ENCODE measurements at regions not wholly inside any gene's neighbourhood (a gene's known extent, or its start where the extent isn't known, plus 50 kb on each side); places are given as distances from the start of the nearest gene placed in this dataset.

DNA sequence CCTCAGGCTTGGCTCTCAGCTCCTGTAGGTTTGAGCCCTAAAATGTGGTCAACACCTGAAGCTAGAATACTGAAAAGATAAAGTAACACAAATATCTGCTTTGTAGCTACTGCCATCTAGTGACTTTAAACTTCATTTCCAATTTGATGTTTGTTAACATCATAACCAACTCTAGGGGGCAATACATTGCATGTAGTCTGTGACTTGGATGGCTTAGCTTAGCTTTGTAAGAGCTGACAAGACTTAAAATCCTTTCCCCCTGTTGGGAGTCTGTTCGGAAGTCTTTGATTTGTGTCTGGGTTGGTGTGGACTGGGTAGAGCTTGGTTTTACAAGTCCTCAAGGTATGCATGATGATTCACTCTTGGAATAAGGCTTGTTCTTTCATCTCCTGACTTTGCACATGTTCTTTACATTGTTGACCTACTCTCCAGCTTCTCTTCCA lies 51.7 kb downstream of the SCN11A start:
- DNase-seq (ENCODE audit: low read depth in 2 of 2): peak; percentile 67 to 70

GRCh38 chr3:38998086-38998485 lies 53.7 kb downstream of the SCN11A start:
- DNase-seq (ENCODE audit: low read depth in 2 of 2): no peak

DNA sequence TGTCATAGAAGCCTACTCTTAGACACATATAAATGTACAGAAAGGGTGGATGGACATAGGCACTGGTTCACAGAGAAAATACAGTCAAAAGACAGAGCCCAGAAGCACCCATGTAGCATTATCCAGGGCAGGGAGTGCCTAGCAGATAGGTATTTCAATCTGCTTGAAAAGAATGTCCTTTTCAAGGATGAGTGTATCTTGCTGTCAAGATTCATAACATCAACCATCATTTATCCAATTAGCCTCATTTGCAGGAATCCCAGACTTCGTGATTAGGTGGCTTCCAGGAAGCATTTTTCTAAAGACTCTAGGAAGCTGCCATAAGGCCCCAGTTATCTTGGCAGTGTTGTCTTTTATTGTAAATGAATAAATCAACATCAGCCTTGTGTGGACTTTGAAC lies 55.6 kb downstream of the SCN11A start:
- no peak for DNase-seq (ENCODE audit: low read depth in 2 of 2)

- no peak for DNase-seq (ENCODE audit: low read depth in 2 of 2)
These were observed 57.5 kb downstream of the SCN11A start for GRCh38 chr3:38994251-38994650.

DNA sequence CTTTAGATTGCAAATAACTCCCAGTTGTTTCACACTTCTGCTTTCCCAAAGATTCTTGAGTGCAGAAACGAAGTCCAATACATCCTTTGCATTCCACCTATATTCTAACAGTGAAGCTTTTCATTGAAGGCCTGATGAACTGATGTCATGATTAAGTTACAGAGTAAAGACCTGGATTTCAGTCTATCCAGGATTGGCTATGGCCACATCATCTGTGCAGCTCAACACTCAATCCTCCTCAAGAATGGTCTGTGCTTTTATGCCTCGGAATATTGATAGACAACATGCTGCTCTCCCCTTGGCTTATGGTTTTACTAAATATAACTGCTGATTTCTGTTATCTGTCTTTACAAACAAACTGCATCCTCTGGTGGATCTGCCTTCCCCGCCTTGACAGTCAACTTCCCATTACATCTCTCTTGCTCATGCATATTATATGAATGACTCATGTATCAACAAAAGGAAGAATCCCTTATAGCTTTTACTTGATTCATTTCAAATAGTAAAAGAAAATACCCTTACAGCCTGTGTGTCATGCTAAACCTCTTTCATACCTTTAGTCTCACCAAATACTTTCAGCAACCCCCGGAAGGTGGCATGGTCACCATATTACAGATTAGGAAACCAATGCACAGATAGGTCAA lies 59.5 kb downstream of the SCN11A start:
- peak; percentile 8 to 41 for DNase-seq (ENCODE audit: low read depth in 2 of 2)

GRCh38 chr3:38990621-38991020 lies 61.1 kb downstream of the SCN11A start:
- DNase-seq (ENCODE audit: low read depth in 2 of 2): no peak

GRCh38 chr3:38989917-38990510 lies 61.7 kb downstream of the SCN11A start:
- no peak for DNase-seq (ENCODE audit: low read depth in 2 of 2)

DNA sequence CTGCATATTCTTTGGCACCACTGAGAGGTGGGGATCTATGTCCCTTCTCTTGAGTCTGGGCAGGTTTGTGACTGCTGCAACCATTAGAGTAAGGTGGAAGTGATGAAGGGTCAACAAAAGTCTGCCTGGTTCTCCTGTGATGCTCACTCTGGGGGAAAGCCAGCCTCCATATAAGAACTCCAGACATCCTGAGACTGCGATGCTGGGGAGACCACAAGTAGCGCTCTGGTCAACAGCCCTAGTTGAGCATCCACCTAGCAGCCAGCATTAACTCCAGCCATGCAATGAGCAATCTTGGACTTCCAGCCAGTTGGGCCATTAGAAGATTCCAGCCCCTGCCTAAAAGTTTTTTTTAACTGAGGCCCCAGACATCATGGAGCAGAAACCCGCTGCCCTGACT lies 62.8 kb downstream of the SCN11A start:
- no peak for DNase-seq (ENCODE audit: low read depth in 2 of 2)

GRCh38 chr3:38987456-38987855 lies 64.3 kb downstream of the SCN11A start:
- no peak for DNase-seq (ENCODE audit: low read depth in 2 of 2)

DNA sequence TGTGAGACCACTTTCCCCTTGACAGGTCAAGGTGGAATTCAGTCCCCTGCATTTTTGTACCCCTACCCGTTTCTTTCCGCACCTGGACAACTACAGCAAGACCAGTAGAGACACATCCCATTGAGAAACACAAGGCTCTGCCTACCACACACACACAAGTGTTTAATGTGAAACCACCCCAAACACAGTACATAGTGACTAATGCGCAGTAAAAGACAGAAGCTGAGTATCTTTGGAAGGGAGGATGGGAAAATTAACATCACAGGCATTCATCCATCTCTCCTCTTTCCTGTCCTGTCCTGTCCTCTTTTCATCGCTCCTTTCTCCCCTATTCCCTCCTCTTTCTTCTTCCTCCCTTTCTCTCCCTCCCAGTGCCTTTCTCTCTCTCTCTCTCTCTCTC lies 64.8 kb downstream of the SCN11A start:
- DNase-seq (ENCODE audit: low read depth in 2 of 2): no peak

DNA sequence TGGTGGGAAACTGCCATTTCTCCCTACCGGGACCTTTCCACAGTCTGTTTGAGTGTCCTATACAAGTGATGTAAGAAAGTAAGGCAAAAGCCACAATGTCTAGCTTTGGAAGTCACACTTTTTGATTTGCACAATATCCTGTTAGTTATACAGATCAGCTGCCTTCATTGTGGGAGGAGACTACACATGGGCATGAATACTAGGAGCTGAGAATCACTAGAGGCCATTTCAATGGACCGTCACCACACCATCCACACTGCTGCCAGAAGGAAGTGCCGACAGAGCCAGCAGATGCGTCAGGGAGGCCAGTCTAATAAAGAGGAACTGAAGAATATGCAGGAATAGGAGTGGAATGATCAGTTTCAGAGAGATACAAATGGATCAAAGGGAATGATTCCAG lies 65.8 kb downstream of the SCN11A start:
- no peak for DNase-seq (ENCODE audit: low read depth in 2 of 2)

DNA sequence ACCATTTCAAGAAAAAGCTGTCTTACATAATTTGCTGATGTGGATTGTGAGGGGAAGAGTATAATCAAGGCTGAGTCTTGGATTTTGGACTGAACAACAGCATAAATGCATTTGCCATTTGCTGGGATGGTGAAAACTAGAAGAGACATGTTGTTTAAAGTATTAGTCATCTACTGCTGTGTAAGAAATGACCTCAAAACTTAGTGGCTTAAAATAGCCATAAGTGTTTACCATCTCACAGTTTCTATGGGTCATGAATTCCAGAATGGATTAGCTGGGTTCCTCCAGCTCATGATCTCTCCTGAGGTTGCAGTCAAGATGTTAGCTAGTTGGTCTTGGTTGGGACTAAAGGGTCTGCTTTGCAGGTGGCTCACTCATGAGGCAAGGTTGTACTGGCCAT lies 66.2 kb downstream of the SCN11A start:
- no peak for DNase-seq (ENCODE audit: low read depth in 2 of 2)

DNA sequence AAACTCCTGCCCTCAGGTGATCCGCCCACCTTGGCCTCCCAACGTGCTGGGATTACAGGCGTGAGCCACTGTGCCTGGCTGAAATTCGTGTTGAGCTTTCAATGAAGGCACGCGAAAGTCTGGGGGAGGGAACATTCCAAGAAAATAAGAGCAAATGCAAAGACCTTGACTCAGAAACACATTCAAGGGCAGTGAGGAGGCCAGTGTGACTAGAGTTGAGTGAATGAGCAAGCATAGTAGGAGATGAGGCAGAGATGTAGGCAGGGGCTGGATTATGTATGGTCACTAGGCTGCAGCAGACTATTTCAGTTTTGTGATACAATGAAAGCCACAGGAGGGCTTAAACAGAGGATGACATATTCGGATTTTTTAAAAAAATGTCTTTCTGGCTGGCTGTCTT lies 67.0 kb downstream of the SCN11A start:
- no peak for DNase-seq (ENCODE audit: low read depth in 2 of 2)

- no peak for DNase-seq (ENCODE audit: low read depth in 2 of 2)
These were observed 67.6 kb downstream of the SCN11A start for GRCh38 chr3:38984110-38984509.

GRCh38 chr3:38980938-38981337 lies 70.8 kb downstream of the SCN11A start:
- no peak for DNase-seq (ENCODE audit: low read depth in 2 of 2)

DNA sequence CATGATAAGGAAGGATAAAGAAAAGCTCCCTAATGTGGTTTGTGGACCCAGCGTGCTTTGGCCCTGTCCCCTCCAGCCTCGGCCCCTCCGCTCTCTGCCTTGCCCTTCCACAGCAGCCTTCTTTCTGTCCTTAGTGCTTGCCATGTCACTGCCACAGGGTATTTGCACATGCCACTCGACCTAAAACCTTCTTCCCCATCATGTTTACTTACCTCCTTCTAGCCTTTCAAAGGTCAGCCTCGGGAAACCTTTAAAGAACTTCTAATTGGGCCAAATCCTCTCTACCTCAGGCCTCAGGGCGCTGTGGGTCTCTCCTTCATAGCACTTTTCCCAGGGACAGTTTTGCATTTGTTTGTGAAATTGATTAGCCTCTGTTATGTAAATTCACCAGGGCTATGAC lies 73.0 kb downstream of the SCN11A start:
- DNase-seq (ENCODE audit: low read depth in 2 of 2): no peak

- no peak for DNase-seq (ENCODE audit: low read depth in 2 of 2)
These were observed 80.7 kb downstream of the SCN11A start for GRCh38 chr3:38970851-38971638.

DNA sequence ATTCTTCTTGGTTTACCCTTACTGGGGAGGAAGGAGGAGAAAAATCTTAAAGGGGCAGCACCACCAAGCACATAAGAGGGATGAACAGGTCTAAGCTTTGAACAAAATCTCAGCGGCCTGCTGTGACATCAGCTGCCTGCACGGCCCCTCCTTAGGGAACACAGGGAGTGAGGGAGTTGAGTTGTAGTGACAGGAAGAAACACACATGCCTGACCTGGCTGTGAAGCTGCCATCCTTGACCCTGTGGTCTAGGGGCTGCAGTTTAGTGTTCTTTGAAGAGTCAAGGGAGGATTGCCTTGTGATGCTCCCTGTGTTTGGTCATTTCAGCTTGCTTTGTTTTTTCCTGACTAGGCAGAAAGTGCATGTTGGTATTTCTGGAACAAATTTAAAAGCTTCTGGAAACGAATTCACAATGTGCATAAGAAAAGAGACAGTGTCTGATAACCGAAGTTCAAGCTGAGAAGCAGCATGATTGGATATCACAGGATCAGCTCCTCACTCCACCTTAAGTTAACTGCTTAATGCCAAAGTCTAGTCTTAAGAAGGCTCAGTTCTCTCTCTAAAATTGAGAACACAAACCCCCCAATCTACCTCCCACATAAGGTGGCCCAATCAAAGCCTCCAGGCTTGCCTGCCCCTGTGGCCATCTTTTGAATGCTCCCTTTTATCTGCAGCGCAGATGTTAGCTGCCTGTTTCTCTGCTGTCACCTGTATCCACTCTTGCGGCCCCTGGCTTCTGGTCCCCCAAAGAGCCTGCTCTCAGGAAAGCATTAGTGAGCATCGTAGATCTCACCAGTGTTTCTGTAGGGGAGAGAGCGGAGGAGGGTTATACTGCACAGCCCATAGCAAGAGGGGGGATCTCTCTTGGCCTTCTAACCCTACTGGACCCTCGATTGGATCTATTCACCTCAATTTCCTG lies 82.2 kb downstream of the SCN11A start:
- DNase-seq (ENCODE audit: low read depth in 2 of 2): no peak

DNA sequence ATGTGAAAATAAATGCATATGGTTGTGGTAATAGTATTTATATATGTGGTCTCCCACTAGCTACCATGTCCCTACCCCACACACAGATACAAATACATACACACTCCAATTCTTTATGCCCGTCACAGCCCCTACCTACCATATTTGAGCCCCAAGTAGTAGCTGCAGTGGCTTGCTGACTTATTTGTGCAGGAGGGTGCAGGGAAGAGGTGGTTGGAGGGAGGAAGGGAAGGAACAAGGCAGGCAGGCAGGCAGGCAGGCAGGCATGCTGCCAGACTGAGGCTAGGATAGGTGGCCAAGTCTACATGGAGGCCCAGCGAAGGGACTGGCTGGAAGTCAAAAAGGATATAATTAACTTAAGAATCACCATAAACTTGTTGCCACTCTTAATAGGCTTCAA lies 82.9 kb downstream of the SCN11A start:
- DNase-seq (ENCODE audit: low read depth in 2 of 2): no peak

DNA sequence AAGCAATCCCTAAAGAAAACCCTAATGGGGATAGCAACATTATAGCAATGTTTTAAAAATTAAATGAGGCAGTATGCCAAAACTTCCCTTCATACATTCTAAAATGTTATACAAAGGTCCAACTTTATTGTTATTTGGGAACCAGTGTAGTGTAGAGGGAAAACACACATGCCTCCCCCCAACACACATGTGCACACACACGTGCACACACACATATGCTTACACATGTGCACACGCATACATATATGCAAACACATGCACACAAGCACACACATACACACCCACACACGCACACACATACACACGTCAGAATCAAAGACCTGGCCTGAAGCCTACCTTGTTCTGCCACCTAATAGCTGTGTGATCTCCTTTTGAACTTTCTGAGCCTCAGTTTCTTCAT lies 83.3 kb downstream of the SCN11A start:
- no peak for DNase-seq (ENCODE audit: low read depth in 2 of 2)

GRCh38 chr3:38967693-38967989 lies 84.1 kb downstream of the SCN11A start:
- DNase-seq (ENCODE audit: low read depth in 2 of 2): no peak

Data from lung microvascular endothelial cell (primary cell).